ENCODE measurements at regions not wholly inside any gene's neighbourhood (a gene's known extent, or its start where the extent isn't known, plus 50 kb on each side); places are given as distances from the start of the nearest gene placed in this dataset.

DNA sequence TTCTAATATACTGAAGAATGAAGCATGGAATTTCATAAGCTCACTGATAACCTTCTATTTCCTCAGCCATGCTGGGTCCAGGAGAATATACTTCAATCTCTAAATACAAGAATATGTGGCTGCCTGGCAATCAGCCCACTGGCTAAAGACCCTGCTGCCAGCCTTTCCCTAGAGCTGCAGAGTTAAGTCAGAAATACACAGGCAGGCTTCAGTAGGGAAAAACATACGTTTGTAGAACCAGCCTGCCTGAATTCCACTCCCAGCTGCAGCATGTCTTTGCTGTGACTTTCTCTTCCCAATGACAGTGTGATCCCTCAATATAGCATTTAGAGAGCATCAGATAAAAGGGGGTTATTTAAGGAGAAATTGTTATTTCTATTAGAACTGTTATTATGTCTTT lies 289.1 kb downstream of the PCDH19 start:
- no peak overlapping the region for H3K4me3 ChIP-seq (ENCODE audit: low read length)
- DNase-seq (ENCODE audit: low read depth), result no peak
- TF ChIP-seq CTCF (conservative IDR thresholded peaks at IDR 0.05; ENCODE audit: low read length), result no peak

DNA sequence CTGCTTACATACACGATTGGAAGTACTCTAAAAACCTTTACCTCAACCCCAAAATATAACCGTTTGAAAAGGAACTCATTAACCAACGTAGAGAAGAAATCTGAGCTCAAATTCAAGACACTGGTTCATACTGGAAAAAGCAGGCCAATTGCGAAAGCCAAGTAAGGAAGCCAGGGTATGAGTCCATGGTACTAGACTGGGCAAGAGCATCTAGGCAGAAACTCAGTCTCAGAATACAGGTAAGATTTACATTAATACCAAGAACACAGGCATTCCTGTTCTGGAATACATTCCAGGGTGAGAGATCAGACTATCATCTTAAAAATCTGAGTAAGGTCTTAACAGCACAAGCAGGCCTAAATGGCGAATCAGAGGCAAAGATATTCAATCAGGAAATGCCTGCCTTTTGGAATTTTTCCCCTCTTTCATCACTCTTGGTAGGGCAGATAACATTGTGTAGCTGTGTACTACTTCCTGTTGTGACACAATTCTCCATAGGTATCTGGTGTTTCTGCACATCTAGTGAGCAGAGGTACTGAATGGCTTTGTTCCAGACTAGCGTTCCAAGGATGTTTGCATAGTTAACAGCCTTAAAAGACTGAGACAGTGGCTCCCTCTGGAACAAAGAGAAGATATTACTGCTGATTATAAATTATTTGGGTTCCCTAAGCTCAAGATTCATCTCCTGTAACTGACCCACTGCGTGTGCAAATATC lies 311.3 kb downstream of the PCDH19 start:
- TF ChIP-seq CTCF (conservative IDR thresholded peaks at IDR 0.05; ENCODE audit: low read length), result no peak
- DNase-seq (ENCODE audit: low read depth), result peak; percentile 66
- no peak overlapping the region for H3K4me3 ChIP-seq (ENCODE audit: low read length)

DNA sequence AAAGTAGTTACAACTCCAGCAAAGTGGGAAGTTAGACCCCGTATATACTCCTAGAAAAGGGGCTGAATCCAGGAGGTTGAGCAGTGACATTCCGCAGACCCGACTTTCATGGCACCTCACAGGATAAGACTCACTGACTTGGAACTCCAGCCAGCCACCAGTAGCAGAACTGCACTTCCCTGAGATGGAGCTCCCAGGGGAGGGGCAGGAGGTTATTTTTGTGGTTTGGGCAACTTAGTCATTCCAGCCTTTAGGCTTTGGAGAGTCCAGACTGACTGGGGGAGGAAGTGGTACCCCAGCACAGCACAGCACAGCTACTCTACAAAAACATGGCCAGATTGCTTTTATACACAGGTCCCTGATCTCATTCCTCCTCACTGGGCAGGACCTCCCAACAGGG lies 319.1 kb downstream of the PCDH19 start:
- no peak for TF ChIP-seq CTCF (conservative IDR thresholded peaks at IDR 0.05; ENCODE audit: low read length)
- DNase-seq (ENCODE audit: low read depth), result peak; percentile 79
- H3K4me3 ChIP-seq (ENCODE audit: low read length), result no peak overlapping the region

DNA sequence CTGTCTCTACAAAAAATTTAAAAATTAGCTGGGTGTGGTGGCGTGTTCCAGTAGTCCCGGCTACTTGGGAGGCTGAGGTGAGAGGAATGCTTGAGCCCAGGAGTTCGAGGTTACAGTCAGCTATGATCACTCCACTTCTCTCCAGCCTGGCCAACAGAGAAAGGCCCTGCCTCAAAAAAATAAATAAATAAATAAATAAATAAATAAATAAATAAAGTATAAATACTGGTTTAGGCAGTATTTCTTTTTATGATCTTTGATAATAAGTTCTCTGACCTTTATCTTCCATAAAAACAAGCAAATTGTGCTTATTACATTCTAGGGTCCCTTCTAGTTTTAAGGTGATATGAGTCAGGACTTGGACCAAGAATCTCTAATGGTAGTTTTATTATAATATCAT lies 320.3 kb downstream of the PCDH19 start:
- no peak overlapping the region for H3K4me3 ChIP-seq (ENCODE audit: low read length)
- TF ChIP-seq CTCF (conservative IDR thresholded peaks at IDR 0.05; ENCODE audit: low read length), result no peak
- no peak for DNase-seq (ENCODE audit: low read depth)

- no peak for TF ChIP-seq CTCF (conservative IDR thresholded peaks at IDR 0.05; ENCODE audit: low read length)
- no peak overlapping the region for H3K4me3 ChIP-seq (ENCODE audit: low read length)
- peak; percentile 38 for DNase-seq (ENCODE audit: low read depth)
Observed at GRCh38 chrX:100085846-100086245, 324.2 kb downstream of the PCDH19 start.

DNA sequence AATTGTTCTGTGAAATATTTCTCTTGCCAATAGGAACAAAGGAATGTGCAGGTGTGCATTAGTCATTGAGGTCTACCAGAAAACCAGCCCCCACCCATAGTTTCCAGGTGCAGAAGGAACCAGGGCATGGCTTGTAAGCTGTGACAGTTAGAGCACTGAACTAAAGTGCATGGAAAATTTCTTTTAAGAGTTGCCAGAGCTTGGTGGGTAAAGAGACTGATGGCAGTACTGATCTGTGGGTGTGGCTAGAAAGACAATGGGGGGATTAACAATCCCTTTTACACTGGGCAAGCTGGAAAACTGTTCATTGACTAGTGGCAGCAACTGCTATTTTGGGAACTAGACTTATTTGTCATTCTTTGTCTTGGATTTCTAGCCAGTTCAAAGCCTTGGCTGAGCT lies 326.9 kb downstream of the PCDH19 start:
- DNase-seq (ENCODE audit: low read depth), result no peak
- no peak overlapping the region for H3K4me3 ChIP-seq (ENCODE audit: low read length)
- no peak for TF ChIP-seq CTCF (conservative IDR thresholded peaks at IDR 0.05; ENCODE audit: low read length)

DNA sequence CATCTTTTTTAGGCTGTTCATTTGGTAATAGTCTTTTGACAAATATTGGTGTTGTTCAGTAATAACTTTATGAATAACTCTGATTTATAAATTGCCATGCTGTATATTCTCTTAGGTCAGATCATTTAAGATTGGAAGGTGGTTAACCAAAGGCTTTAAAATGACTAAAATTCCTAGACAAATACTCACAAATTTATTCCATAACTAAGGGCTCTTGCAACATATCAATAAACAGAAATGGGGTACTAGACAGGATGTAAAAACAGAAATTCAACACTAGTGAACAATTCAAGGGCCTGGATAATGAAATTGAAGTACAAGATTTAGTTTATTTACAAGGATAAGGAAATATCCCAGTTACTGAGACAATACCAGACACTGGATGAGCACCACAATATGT lies 328.6 kb downstream of the PCDH19 start:
- DNase-seq (ENCODE audit: low read depth), result peak; percentile 31
- TF ChIP-seq CTCF (conservative IDR thresholded peaks at IDR 0.05; ENCODE audit: low read length), result no peak
- H3K4me3 ChIP-seq (ENCODE audit: low read length), result no peak overlapping the region

All from AG10803 (cell line).